GM12878 (cell line): ENCODE measurements at regions not wholly inside any gene's neighbourhood (a gene's known extent, or its start where the extent isn't known, plus 50 kb on each side); places are given as distances from the start of the nearest gene placed in this dataset.

ENCODE experiments used
- EZH2 ChIP-seq: IDR thresholded peaks from 2 replicates; pipeline ENCODE4 v1.6.1; 2012; ENCODE audit warnings: low read depth, mild to moderate bottlenecking, control low read depth, inconsistent platforms, low read length, borderline replicate concordance; ENCODE audit not compliant: control insufficient read depth
- FOXM1 ChIP-seq: IDR thresholded peaks from 2 replicates; pipeline ENCODE4 v1.6.1; 2012; ENCODE audit warnings: low read depth, mild to moderate bottlenecking, inconsistent platforms, low read length, moderate library complexity
- HCFC1 ChIP-seq: fragments of 150-350 bp; IDR thresholded peaks from 2 replicates; pipeline ENCODE4 v1.6.1; 2014; ENCODE audit warnings: low read length
- NR2C1 ChIP-seq: fragments of 450-650 bp; IDR thresholded peaks from 2 replicates; pipeline ENCODE4 v1.6.1; 2017; ENCODE audit warnings: antibody characterized with exemption, mild to moderate bottlenecking, moderate library complexity
- SIN3A ChIP-seq: IDR thresholded peaks from 2 replicates; pipeline ENCODE4 v1.6.1; 2012; ENCODE audit warnings: low read depth, low read length, improper control_type of control experiment
- SP1 ChIP-seq: IDR thresholded peaks from one replicate; pipeline ENCODE4 v1.6.1; 2011; ENCODE audit warnings: low read depth, low read length
- ZNF24 ChIP-seq: fragments of 450-650 bp; IDR thresholded peaks from 2 replicates; pipeline ENCODE4 v1.6.1; 2017; ENCODE audit warnings: antibody characterized with exemption, mild to moderate bottlenecking
- TF ChIP-seq, protein P1 (sequence below), 3 experiments: IDR thresholded peaks in 2 of 3; conservative IDR thresholded peaks in 1 of 3; 2 replicates each; pipeline ENCODE4 v1.5.1; 2011; ENCODE audit warnings: low read depth in 3 of 3, low read length in 3 of 3, mild to moderate bottlenecking in 3 of 3, control low read depth in 2 of 3, moderate library complexity in 2 of 3, inconsistent platforms in 1 of 3, mixed read lengths in 1 of 3; ENCODE audit not compliant: control insufficient read depth in 2 of 3, insufficient read depth in 1 of 3; ENCODE audit errors: extremely low read depth in 1 of 3

DNA sequence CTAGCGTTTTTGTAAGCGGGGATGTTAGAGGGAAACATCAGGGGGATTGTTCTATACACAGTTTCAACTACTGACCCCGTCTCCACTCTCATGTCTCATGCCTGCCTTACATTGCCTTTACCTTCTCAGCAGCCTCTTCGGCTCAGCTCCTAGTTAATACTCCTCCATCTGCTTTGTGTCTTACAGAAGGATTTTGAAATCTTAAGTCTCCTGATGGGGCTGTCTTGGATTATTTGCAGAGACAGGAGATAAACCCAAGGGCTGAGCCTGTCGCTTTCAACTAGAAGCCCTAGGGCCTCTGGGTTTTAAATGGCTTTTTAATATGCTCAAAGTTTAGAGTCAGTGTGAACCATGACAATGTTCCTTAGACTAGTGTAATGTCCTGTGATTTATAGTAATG, 161.5 kb downstream of the CARTPT start:
- TF ChIP-seq, protein P1, sequence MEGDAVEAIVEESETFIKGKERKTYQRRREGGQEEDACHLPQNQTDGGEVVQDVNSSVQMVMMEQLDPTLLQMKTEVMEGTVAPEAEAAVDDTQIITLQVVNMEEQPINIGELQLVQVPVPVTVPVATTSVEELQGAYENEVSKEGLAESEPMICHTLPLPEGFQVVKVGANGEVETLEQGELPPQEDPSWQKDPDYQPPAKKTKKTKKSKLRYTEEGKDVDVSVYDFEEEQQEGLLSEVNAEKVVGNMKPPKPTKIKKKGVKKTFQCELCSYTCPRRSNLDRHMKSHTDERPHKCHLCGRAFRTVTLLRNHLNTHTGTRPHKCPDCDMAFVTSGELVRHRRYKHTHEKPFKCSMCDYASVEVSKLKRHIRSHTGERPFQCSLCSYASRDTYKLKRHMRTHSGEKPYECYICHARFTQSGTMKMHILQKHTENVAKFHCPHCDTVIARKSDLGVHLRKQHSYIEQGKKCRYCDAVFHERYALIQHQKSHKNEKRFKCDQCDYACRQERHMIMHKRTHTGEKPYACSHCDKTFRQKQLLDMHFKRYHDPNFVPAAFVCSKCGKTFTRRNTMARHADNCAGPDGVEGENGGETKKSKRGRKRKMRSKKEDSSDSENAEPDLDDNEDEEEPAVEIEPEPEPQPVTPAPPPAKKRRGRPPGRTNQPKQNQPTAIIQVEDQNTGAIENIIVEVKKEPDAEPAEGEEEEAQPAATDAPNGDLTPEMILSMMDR (IDR thresholded peaks at IDR 0.05 in 2 of 3, conservative IDR thresholded peaks at IDR 0.05 in 1 of 3; ENCODE audit: control insufficient read depth in 2 of 3, extremely low read depth in 1 of 3, insufficient read depth in 1 of 3, low read depth in 3 of 3, low read length in 3 of 3): no peak
- TF ChIP-seq HCFC1: no peak
- no peak for TF ChIP-seq EZH2
- TF ChIP-seq SIN3A: no peak
- no peak for TF ChIP-seq ZNF24
- no peak for TF ChIP-seq FOXM1
- no peak for TF ChIP-seq NR2C1
- no peak for TF ChIP-seq SP1
